Tibial nerve (tissue), 4 donors: ENCODE measurements at regions not wholly inside any gene's neighbourhood (a gene's known extent, or its start where the extent isn't known, plus 50 kb on each side); places are given as distances from the start of the nearest gene placed in this dataset.

Experiments used
- DNase-seq, 2 donors: peaks; one replicate each; pipeline ENCODE4 v3.0.0-alpha.2; 2019; ENCODE audit warnings: low spot score in 2 of 2
- H3K27ac ChIP-seq, 4 donors: fragments of 200-600 bp; sonication (generic) in 3 of 4; one replicate each; pipeline ENCODE4 v1.5.1; 2017 to 2019; ENCODE audit warnings: mild to moderate bottlenecking in 1 of 4
- H3K27me3 ChIP-seq, 2 donors: fragments of 200-600 bp; sonication (generic) in 1 of 2; one replicate each; pipeline versions ENCODE4 v1.5.1 to v1.6.0; 2017 to 2019
- H3K36me3 ChIP-seq, 3 donors: fragments of 200-600 bp; sonication (generic); one replicate each; pipeline ENCODE4 v1.5.1; 2018 to 2019
- H3K4me1 ChIP-seq, 4 donors: fragments of 200-600 bp; sonication (generic) in 3 of 4; one replicate each; pipeline ENCODE4 v1.5.1; 2017 to 2019
- H3K4me3 ChIP-seq, 4 donors: fragments of 200-600 bp; sonication (generic) in 3 of 4; one replicate each; pipeline ENCODE4 v1.5.1; 2017 to 2019; ENCODE audit warnings: mild to moderate bottlenecking in 1 of 4, moderate library complexity in 1 of 4
- H3K9me3 ChIP-seq, 4 donors: fragments of 200-600 bp; sonication (generic) in 3 of 4; one replicate each; pipeline ENCODE4 v1.5.1; 2017 to 2019
- EP300 ChIP-seq, 2 donors: sonication (generic); formaldehyde crosslinking; IDR thresholded peaks; one replicate each; pipeline ENCODE4 v1.6.1; 2017; ENCODE audit warnings: antibody characterized with exemption in 2 of 2, mild to moderate bottlenecking in 1 of 2
- POLR2A ChIP-seq, 2 donors: fragments of 450-650 bp; IDR thresholded peaks; one replicate each; pipeline ENCODE4 v1.6.1; 2017; ENCODE audit warnings: antibody characterized with exemption in 2 of 2, mild to moderate bottlenecking in 2 of 2, moderate library complexity in 2 of 2
- WGBS, 2 donors: methylation state at CpG; one replicate each; pipeline ENCODE4 v1.1.5; 2018; 5-methylcytosine and 5-hydroxymethylcytosine counted together
- TF ChIP-seq, protein P1 (sequence below), 5 experiments: fragments of 200-600 bp in 3 of 5; fragments of 450-650 bp in 2 of 5; sonication (generic) in 3 of 5; IDR thresholded peaks; one replicate each; pipeline ENCODE4 v1.5.1; 2016 to 2019; ENCODE audit warnings: antibody characterized with exemption in 5 of 5, mild to moderate bottlenecking in 3 of 5, moderate library complexity in 2 of 5

DNA sequence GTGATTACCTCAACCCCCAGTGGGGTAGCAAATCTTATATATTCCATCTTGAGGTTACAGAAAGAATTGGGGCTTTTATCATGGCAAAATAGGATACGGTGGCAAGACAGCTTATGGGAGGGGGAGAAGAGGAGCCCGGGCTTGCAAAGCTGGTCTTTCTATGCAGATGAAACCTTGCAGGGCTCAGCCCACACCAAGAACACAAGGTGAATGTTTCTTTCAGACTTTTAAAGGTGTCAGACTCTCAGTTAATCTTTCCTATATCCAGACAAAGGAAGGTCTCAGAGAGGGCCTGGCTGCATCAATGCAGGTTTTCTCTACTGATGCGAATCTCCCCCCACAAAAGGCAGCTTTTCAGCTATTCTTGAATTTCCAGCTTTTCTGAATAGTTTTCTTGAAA, 59.9 kb upstream of the WDR17 start:
- Histone ChIP-seq H3K4me1 (peaks cover 0 to 15% (median 2%) of the 10 kb centered on the region in 4 donors), H3K36me3 (no peaks in the 10 kb centered on the region), H3K9me3 (no peaks in the 10 kb centered on the region), H3K27ac (no peak overlapping the region), H3K27me3 (no peaks in the 10 kb centered on the region), H3K4me3 (no peak overlapping the region)
- 65 to 66% methylated on average over 3 of the region's 3 CpGs for WGBS, 2 donors
- TF ChIP-seq POLR2A (IDR thresholded peaks at IDR 0.05): no peak
- no peak for DNase-seq

DNA sequence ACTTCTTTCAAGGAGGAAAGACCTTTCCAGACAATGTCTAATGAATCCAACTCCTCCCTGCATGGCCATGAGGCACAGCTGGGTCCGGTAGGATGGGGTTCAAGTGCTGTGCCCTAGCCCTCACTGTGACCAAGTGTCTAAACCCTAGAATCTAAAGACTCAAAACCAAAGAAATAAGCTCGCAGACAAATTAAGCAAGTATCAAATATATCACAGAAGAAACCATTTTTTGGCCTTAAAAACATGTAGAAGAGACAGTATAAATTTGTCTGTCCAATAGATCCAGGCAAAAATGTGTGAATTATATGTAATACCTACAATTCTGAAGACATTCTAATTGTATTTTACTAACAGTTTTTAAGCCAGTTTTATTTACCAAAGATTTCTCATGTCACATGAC, 56.4 kb upstream of the WDR17 start:
- Histone ChIP-seq H3K4me3 (no peak overlapping the region), H3K4me1 (no peaks in the 10 kb centered on the region), H3K27ac (no peak overlapping the region), H3K9me3 (no peaks in the 10 kb centered on the region), H3K27me3 (no peaks in the 10 kb centered on the region), H3K36me3 (no peaks in the 10 kb centered on the region)
- DNase-seq: no peak
- WGBS, 2 donors: 85 to 93% methylated on average over 2 of the region's 2 CpGs
- no peak for TF ChIP-seq POLR2A (IDR thresholded peaks at IDR 0.05)

DNA sequence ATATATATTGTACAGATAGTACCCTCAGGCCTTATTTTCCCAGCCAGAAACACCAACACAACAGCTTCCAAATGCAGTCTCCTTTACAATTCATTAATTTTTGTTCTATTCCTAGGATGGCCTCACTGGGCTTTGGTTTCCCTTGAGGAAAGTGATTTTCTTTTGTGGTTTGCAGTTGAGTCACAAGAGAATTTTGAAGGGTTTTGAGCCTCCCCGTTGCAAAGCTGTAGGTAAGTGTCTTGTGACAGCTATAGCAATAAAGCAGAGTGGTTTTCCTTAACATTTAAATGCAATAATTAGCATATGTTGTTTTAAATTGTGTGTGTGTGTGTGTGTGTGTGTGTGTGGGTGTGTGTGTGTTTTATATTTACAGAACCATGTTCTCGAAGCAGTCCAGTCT, 54.1 kb upstream of the WDR17 start:
- no peak for DNase-seq
- H3K36me3 ChIP-seq: no peaks in the 10 kb centered on the region
- H3K4me3 ChIP-seq: no peak overlapping the region
- TF ChIP-seq, protein P1, sequence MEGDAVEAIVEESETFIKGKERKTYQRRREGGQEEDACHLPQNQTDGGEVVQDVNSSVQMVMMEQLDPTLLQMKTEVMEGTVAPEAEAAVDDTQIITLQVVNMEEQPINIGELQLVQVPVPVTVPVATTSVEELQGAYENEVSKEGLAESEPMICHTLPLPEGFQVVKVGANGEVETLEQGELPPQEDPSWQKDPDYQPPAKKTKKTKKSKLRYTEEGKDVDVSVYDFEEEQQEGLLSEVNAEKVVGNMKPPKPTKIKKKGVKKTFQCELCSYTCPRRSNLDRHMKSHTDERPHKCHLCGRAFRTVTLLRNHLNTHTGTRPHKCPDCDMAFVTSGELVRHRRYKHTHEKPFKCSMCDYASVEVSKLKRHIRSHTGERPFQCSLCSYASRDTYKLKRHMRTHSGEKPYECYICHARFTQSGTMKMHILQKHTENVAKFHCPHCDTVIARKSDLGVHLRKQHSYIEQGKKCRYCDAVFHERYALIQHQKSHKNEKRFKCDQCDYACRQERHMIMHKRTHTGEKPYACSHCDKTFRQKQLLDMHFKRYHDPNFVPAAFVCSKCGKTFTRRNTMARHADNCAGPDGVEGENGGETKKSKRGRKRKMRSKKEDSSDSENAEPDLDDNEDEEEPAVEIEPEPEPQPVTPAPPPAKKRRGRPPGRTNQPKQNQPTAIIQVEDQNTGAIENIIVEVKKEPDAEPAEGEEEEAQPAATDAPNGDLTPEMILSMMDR (IDR thresholded peaks at IDR 0.05): no peak
- no peak for TF ChIP-seq EP300 (IDR thresholded peaks at IDR 0.05)
- no peak for TF ChIP-seq POLR2A (IDR thresholded peaks at IDR 0.05)
- 54 to 59% methylated on average over 2 of the region's 2 CpGs for WGBS, 2 donors
- no peak overlapping the region for H3K27ac ChIP-seq
- no peaks in the 10 kb centered on the region for H3K9me3 ChIP-seq
- H3K27me3 ChIP-seq: no peaks in the 10 kb centered on the region
- H3K4me1 ChIP-seq: no peaks in the 10 kb centered on the region

DNA sequence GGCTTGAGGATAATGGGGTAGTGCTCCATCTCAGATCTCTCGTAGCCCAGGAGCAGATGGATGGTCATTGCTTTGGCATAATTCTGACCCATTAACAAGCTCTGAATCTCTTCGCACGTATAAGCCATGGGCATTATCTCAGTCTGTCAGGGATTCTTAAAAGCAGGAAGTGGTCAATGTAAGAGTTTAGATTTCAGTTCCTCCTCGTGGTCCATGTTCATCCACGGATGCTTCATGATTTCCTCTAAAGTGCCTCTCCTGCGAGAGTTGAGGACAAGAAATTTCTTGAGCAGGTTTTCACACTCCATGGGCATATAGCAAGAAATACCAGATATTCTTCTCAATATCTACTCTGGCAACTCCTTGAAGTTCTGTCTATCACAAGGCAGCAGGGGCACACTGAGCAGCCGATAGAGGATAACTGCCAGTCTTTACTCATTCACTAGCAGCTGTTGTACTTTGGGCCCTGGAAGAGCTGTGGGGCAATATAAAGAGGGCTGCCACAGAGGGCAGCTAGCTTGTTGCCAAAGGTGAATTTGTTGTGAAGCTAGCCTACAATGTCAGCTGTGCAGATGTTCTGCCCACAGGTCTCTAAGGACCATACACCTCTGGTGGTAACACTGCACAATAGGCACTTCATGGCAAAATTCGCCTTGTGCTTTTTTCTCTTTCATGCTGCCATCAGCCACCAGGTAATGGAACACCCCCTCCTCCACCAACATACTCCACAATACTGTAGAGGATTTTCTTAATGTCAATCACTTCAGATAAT, 52.0 kb upstream of the WDR17 start:
- H3K36me3 ChIP-seq: no peaks in the 10 kb centered on the region
- H3K4me1 ChIP-seq: no peaks in the 10 kb centered on the region
- DNase-seq: no peak
- TF ChIP-seq EP300 (IDR thresholded peaks at IDR 0.05) (no peak), POLR2A (IDR thresholded peaks at IDR 0.05) (no peak)
- TF ChIP-seq, protein P1 (IDR thresholded peaks at IDR 0.05): no peak
- no peaks in the 10 kb centered on the region for H3K27me3 ChIP-seq
- H3K27ac ChIP-seq: no peak overlapping the region
- H3K9me3 ChIP-seq: no peaks in the 10 kb centered on the region
- WGBS, 2 donors: 76 to 80% methylated on average over 8 of the region's 8 CpGs
- H3K4me3 ChIP-seq: no peak overlapping the region

DNA sequence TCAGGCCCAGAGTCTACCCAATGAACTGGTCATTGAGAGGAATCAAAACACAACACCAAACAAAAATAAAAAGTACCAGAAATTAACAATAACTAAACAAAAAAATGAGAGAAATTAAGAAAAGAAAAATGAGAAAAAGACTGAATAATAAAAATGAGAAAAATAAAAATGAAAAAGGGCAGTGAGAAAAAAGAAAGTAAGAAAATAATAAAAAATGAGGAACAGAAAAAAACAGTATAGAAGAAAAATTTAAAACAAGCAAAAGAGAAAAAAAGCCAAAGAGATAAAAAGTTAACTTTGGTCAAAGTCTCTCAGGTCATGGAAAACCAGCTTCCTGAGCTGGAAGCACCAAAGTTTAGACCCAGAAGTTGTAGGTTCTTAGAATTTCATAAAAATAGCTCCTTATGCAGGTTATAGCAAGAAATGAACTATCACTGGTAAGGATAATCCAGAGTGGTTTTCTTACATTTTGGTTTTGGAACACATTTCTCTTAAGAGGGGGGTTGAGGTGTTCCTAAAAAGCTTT, 51.0 kb upstream of the WDR17 start:
- no peak overlapping the region for H3K4me3 ChIP-seq
- no peaks in the 10 kb centered on the region for H3K27me3 ChIP-seq
- TF ChIP-seq, protein P1 (IDR thresholded peaks at IDR 0.05): no peak
- TF ChIP-seq POLR2A (IDR thresholded peaks at IDR 0.05): no peak
- no peak for TF ChIP-seq EP300 (IDR thresholded peaks at IDR 0.05)
- H3K9me3 ChIP-seq: no peaks in the 10 kb centered on the region
- no peak for DNase-seq
- H3K27ac ChIP-seq: no peak overlapping the region
- H3K36me3 ChIP-seq: no peaks in the 10 kb centered on the region
- H3K4me1 ChIP-seq: no peaks in the 10 kb centered on the region
